ENCODE measurements at regions not wholly inside any gene's neighbourhood (a gene's known extent, or its start where the extent isn't known, plus 50 kb on each side); places are given as distances from the start of the nearest gene placed in this dataset.
A peak's percentile ranks its signal among the peaks of the same experiment; 100 is the strongest.

GRCh38 chr2:23183733-23184132 lies 201.2 kb upstream of the KLHL29 start:
- no peak overlapping the region for H3K27ac Mint-ChIP-seq (ENCODE audit: unreplicated experiment)
- no peaks in the 10 kb centered on the region for H3K4me1 Mint-ChIP-seq
- peaks cover 10% of the 10 kb centered on the region for H3K9me3 Mint-ChIP-seq
- no peak for TF ChIP-seq CTCF (conservative IDR thresholded peaks at IDR 0.05)
- H3K36me3 Mint-ChIP-seq (ENCODE audit: low read depth), result no peaks in the 10 kb centered on the region
- no peak overlapping the region for H3K4me3 Mint-ChIP-seq
- no peak for DNase-seq (ENCODE audit: low read depth, low spot score)
- no peaks in the 10 kb centered on the region for H3K27me3 Mint-ChIP-seq (ENCODE audit: low read depth)

- Mint-ChIP-seq H3K4me1 (no peaks in the 10 kb centered on the region), H3K9me3 (peaks cover 3% of the 10 kb centered on the region), H3K27me3 (ENCODE audit: low read depth) (no peaks in the 10 kb centered on the region), H3K4me3 (no peak overlapping the region), H3K27ac (ENCODE audit: unreplicated experiment) (peak overlapping the region; percentile 22), H3K36me3 (ENCODE audit: low read depth) (peaks cover under 1% of the 10 kb centered on the region)
- no peak for TF ChIP-seq CTCF (conservative IDR thresholded peaks at IDR 0.05)
- no peak for DNase-seq (ENCODE audit: low read depth, low spot score)
Observed at GRCh38 chr2:23198316-23199114, 186.5 kb upstream of the KLHL29 start.

GRCh38 chr2:23199115-23199918 lies 185.7 kb upstream of the KLHL29 start:
- no peak overlapping the region for H3K4me3 Mint-ChIP-seq
- peak; percentile 20 for DNase-seq (ENCODE audit: low read depth, low spot score)
- TF ChIP-seq CTCF (conservative IDR thresholded peaks at IDR 0.05), result peak; percentile 65
- no peaks in the 10 kb centered on the region for H3K27me3 Mint-ChIP-seq (ENCODE audit: low read depth)
- H3K27ac Mint-ChIP-seq (ENCODE audit: unreplicated experiment), result no peak overlapping the region
- no peaks in the 10 kb centered on the region for H3K4me1 Mint-ChIP-seq
- H3K36me3 Mint-ChIP-seq (ENCODE audit: low read depth), result peaks cover 3% of the 10 kb centered on the region
- H3K9me3 Mint-ChIP-seq, result peaks cover 3% of the 10 kb centered on the region

GRCh38 chr2:23200068-23200786 lies 184.8 kb upstream of the KLHL29 start:
- Mint-ChIP-seq H3K4me3 (no peak overlapping the region), H3K4me1 (no peaks in the 10 kb centered on the region), H3K9me3 (peaks cover 3% of the 10 kb centered on the region), H3K27ac (ENCODE audit: unreplicated experiment) (no peak overlapping the region), H3K36me3 (ENCODE audit: low read depth) (peaks cover 3% of the 10 kb centered on the region), H3K27me3 (ENCODE audit: low read depth) (no peaks in the 10 kb centered on the region)
- DNase-seq (ENCODE audit: low read depth, low spot score), result no peak
- TF ChIP-seq CTCF (conservative IDR thresholded peaks at IDR 0.05), result no peak

GRCh38 chr2:23200787-23201114 lies 184.2 kb upstream of the KLHL29 start:
- no peak for DNase-seq (ENCODE audit: low read depth, low spot score)
- peaks cover 3% of the 10 kb centered on the region for H3K9me3 Mint-ChIP-seq
- no peaks in the 10 kb centered on the region for H3K4me1 Mint-ChIP-seq
- no peak for TF ChIP-seq CTCF (conservative IDR thresholded peaks at IDR 0.05)
- no peak overlapping the region for H3K4me3 Mint-ChIP-seq
- H3K27ac Mint-ChIP-seq (ENCODE audit: unreplicated experiment), result no peak overlapping the region
- H3K27me3 Mint-ChIP-seq (ENCODE audit: low read depth), result no peaks in the 10 kb centered on the region
- peaks cover 3% of the 10 kb centered on the region for H3K36me3 Mint-ChIP-seq (ENCODE audit: low read depth)

Data from neural crest cell (in vitro differentiated cells).